HepG2 (cell line): ENCODE measurements at regions not wholly inside any gene's neighbourhood (a gene's known extent, or its start where the extent isn't known, plus 50 kb on each side); places are given as distances from the start of the nearest gene placed in this dataset.

Experiments
- HNRNPUL1 ChIP-seq: fragments of 200-400 bp; formaldehyde crosslinking; IDR thresholded peaks from 2 replicates; pipeline ENCODE4 v1.6.1; 2017; ENCODE audit warnings: low read depth, mild to moderate bottlenecking, low read length, moderate library complexity
- POLR2AphosphoS5 ChIP-seq: IDR thresholded peaks from 2 replicates; pipeline ENCODE4 v1.6.1; 2012; ENCODE audit warnings: low read depth, low read length
- STAG1 ChIP-seq: sonication (generic); formaldehyde crosslinking; IDR thresholded peaks from 2 replicates; pipeline ENCODE4 v1.4.0; 2020; ENCODE audit warnings: missing genetic modification reagents
- TOE1 ChIP-seq: sonication (generic); formaldehyde crosslinking; IDR thresholded peaks from 2 replicates; pipeline ENCODE4 v1.4.0; 2020; ENCODE audit warnings: mild to moderate bottlenecking, missing genetic modification reagents
- ZNF121 ChIP-seq: sonication (generic); formaldehyde crosslinking; IDR thresholded peaks from 2 replicates; pipeline ENCODE4 v1.5.0; 2020; ENCODE audit warnings: mild to moderate bottlenecking, missing genetic modification reagents
- TF ChIP-seq, protein P1 (sequence below): sonication (generic); formaldehyde crosslinking; IDR thresholded peaks from 2 replicates; pipeline ENCODE4 v1.5.0; 2020; ENCODE audit warnings: mild to moderate bottlenecking, missing genetic modification reagents, moderate library complexity
- TF ChIP-seq, protein P2 (sequence below): sonication (generic); formaldehyde crosslinking; IDR thresholded peaks from 2 replicates; pipeline ENCODE4 v1.5.0; 2020; ENCODE audit warnings: mild to moderate bottlenecking, missing genetic modification reagents, borderline replicate concordance

DNA sequence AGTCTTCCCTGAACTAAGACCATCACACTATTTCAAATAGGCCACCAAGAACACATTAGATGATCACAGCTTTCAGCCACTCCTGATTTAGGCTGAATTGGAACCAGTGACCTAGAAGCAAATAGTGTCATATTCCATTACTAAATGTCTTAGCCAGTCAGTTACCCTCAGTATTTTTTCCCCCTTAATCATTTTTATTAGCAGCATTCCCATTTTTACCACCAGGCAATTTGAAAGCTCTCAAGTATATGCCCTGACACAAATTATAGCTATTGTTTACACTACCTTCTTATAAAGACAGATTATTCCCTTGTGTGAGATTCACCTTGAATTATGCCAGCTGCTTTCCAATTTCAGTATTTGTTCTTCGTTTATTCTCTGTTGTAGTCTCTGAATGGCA is 1146.9 kb downstream of the PDHA2 start:
- TF ChIP-seq, protein P1, sequence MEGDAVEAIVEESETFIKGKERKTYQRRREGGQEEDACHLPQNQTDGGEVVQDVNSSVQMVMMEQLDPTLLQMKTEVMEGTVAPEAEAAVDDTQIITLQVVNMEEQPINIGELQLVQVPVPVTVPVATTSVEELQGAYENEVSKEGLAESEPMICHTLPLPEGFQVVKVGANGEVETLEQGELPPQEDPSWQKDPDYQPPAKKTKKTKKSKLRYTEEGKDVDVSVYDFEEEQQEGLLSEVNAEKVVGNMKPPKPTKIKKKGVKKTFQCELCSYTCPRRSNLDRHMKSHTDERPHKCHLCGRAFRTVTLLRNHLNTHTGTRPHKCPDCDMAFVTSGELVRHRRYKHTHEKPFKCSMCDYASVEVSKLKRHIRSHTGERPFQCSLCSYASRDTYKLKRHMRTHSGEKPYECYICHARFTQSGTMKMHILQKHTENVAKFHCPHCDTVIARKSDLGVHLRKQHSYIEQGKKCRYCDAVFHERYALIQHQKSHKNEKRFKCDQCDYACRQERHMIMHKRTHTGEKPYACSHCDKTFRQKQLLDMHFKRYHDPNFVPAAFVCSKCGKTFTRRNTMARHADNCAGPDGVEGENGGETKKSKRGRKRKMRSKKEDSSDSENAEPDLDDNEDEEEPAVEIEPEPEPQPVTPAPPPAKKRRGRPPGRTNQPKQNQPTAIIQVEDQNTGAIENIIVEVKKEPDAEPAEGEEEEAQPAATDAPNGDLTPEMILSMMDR (CRISPR knock-in tag) = no peak
- TF ChIP-seq STAG1 (CRISPR knock-in tag) (no peak), TOE1 (CRISPR knock-in tag) (no peak), HNRNPUL1 (no peak), ZNF121 (no peak), POLR2AphosphoS5 (no peak)
- TF ChIP-seq, protein P2, sequence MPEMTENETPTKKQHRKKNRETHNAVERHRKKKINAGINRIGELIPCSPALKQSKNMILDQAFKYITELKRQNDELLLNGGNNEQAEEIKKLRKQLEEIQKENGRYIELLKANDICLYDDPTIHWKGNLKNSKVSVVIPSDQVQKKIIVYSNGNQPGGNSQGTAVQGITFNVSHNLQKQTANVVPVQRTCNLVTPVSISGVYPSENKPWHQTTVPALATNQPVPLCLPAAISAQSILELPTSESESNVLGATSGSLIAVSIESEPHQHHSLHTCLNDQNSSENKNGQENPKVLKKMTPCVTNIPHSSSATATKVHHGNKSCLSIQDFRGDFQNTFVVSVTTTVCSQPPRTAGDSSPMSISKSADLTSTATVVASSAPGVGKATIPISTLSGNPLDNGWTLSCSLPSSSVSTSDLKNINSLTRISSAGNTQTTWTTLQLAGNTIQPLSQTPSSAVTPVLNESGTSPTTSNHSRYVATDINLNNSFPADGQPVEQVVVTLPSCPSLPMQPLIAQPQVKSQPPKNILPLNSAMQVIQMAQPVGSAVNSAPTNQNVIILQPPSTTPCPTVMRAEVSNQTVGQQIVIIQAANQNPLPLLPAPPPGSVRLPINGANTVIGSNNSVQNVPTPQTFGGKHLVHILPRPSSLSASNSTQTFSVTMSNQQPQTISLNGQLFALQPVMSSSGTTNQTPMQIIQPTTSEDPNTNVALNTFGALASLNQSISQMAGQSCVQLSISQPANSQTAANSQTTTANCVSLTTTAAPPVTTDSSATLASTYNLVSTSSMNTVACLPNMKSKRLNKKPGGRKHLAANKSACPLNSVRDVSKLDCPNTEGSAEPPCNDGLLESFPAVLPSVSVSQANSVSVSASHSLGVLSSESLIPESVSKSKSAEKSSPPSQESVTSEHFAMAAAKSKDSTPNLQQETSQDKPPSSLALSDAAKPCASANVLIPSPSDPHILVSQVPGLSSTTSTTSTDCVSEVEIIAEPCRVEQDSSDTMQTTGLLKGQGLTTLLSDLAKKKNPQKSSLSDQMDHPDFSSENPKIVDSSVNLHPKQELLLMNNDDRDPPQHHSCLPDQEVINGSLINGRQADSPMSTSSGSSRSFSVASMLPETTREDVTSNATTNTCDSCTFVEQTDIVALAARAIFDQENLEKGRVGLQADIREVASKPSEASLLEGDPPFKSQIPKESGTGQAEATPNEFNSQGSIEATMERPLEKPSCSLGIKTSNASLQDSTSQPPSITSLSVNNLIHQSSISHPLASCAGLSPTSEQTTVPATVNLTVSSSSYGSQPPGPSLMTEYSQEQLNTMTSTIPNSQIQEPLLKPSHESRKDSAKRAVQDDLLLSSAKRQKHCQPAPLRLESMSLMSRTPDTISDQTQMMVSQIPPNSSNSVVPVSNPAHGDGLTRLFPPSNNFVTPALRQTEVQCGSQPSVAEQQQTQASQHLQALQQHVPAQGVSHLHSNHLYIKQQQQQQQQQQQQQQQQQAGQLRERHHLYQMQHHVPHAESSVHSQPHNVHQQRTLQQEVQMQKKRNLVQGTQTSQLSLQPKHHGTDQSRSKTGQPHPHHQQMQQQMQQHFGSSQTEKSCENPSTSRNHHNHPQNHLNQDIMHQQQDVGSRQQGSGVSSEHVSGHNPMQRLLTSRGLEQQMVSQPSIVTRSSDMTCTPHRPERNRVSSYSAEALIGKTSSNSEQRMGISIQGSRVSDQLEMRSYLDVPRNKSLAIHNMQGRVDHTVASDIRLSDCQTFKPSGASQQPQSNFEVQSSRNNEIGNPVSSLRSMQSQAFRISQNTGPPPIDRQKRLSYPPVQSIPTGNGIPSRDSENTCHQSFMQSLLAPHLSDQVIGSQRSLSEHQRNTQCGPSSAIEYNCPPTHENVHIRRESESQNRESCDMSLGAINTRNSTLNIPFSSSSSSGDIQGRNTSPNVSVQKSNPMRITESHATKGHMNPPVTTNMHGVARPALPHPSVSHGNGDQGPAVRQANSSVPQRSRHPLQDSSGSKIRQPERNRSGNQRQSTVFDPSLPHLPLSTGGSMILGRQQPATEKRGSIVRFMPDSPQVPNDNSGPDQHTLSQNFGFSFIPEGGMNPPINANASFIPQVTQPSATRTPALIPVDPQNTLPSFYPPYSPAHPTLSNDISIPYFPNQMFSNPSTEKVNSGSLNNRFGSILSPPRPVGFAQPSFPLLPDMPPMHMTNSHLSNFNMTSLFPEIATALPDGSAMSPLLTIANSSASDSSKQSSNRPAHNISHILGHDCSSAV (CRISPR knock-in tag) = no peak
